SU-DHL-6 (cell line): ENCODE measurements at regions not wholly inside any gene's neighbourhood (a gene's known extent, or its start where the extent isn't known, plus 50 kb on each side); places are given as distances from the start of the nearest gene placed in this dataset.

ENCODE experiments used
- H2AFZ ChIP-seq: fragments of 200-600 bp; sonication (generic); 2 replicates; pipeline ENCODE4 v1.6.1; 2014; ENCODE audit warnings: low read depth, mild to moderate bottlenecking, moderate library complexity, mixed read lengths, antibody characterized with exemption, low read length; ENCODE audit not compliant: severe bottlenecking
- H3F3A ChIP-seq: fragments of 200-600 bp; shearing (Covaris generic); 2 replicates; pipeline ENCODE4 v1.6.0; 2016; ENCODE audit warnings: antibody characterized with exemption, mild to moderate bottlenecking; ENCODE audit not compliant: insufficient read depth
- H3K27ac ChIP-seq: fragments of 200-600 bp; sonication (generic); 2 replicates; pipeline ENCODE4 v1.5.1; 2016; ENCODE audit warnings: low read depth, mild to moderate bottlenecking, low read length, moderate library complexity, mixed read lengths
- H3K27me3 ChIP-seq: fragments of 200-600 bp; sonication (generic), shearing (Covaris generic); 2 replicates; pipeline ENCODE4 v1.6.0; 2014; ENCODE audit warnings: mild to moderate bottlenecking, low read length
- H3K36me3 ChIP-seq: fragments of 200-600 bp; sonication (generic); 2 replicates; pipeline ENCODE4 v1.6.1; 2014; ENCODE audit warnings: mild to moderate bottlenecking, low read length, mixed read lengths
- H3K4me2 ChIP-seq: fragments of 300-600, 200-600 bp; shearing (Covaris generic), sonication (generic); 2 replicates; pipeline ENCODE4 v1.6.0; 2014; ENCODE audit warnings: low read length, low read depth, mild to moderate bottlenecking; ENCODE audit not compliant: poor library complexity, severe bottlenecking
- H3K4me3 ChIP-seq: fragments of 200-600 bp; sonication (generic); 2 replicates; pipeline ENCODE4 v1.5.1; 2014; ENCODE audit warnings: antibody characterized with exemption, low read length, mild to moderate bottlenecking, mixed read lengths; ENCODE audit not compliant: insufficient read depth, poor library complexity, severe bottlenecking
- H3K79me2 ChIP-seq: fragments of 200-600 bp; sonication (generic); 2 replicates; pipeline ENCODE4 v1.6.1; 2014; ENCODE audit warnings: mild to moderate bottlenecking, low read length, moderate library complexity; ENCODE audit not compliant: insufficient read depth
- H3K9ac ChIP-seq: fragments of 200-600 bp; sonication (generic); 2 replicates; pipeline ENCODE4 v1.7.0; 2014; ENCODE audit warnings: mild to moderate bottlenecking, low read length
- H3K9me2 ChIP-seq: fragments of 200-600 bp; sonication (generic); replicated peaks from 2 replicates; pipeline ENCODE4 v1.6.1; 2014; ENCODE audit warnings: low read length; ENCODE audit not compliant: insufficient read depth
- H3K9me3 ChIP-seq: fragments of 200-600 bp; sonication (generic); 2 replicates; pipeline ENCODE4 v1.6.1; 2014; ENCODE audit warnings: low read length, mixed read lengths; ENCODE audit not compliant: insufficient read depth
- H4K20me1 ChIP-seq: fragments of 200-600 bp; sonication (generic); 2 replicates; pipeline ENCODE4 v1.6.1; 2014; ENCODE audit warnings: low read depth, mild to moderate bottlenecking, antibody characterized with exemption, low read length, moderate library complexity, mixed read lengths
- CTCF ChIP-seq: fragments of 200-600 bp; sonication (generic); IDR thresholded peaks from one replicate; pipeline ENCODE4 v1.5.1; 2017; ENCODE audit warnings: antibody characterized with exemption, mild to moderate bottlenecking, low read length, moderate library complexity; ENCODE audit not compliant: insufficient read depth, poor library complexity, severe bottlenecking
- EZH2phosphoT487 ChIP-seq: fragments of 200-600 bp; sonication (generic), shearing (Covaris generic); conservative IDR thresholded peaks from 2 replicates; pipeline ENCODE4 v1.6.1; 2018; ENCODE audit warnings: mild to moderate bottlenecking, antibody characterized with exemption, low read length, moderate library complexity, mixed read lengths

GRCh38 chr11:44510372-44510771, 55.1 kb upstream of the CD82 start:
- Histone ChIP-seq H3K9me2 (no peaks in the 10 kb centered on the region), H3K36me3 (no peaks in the 10 kb centered on the region), H4K20me1 (no peaks in the 10 kb centered on the region), H3K79me2 (no peaks in the 10 kb centered on the region), H3K4me3 (no peak overlapping the region), H3K27me3 (no peaks in the 10 kb centered on the region), H3K27ac (no peak overlapping the region), H3K9ac (no peak overlapping the region), H3K9me3 (no peaks in the 10 kb centered on the region), H3F3A (no peaks in the 10 kb centered on the region), H3K4me2 (no peak overlapping the region), H2AFZ (no peak overlapping the region)
- TF ChIP-seq EZH2phosphoT487 = no peak

DNA sequence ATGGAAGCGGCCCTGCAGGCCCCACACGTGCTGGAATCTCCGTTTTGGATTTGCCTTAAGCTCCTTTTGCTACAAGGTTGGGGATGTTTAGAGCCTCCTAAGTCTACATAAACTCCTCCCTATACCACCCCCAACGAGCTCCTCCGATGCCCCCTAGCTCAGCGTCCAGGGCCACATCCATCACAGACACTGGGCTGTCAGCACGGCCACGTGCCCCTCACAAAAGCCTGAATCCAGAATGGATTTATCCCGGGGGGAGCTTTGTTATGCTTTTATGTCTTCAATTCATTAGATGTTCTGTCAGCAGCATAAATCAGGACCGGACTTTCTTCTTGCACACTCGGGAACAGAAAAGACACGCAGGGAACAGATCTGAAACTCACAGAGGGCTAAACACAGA, 52.6 kb upstream of the CD82 start:
- no peaks in the 10 kb centered on the region for H3K27me3 ChIP-seq
- no peak for TF ChIP-seq CTCF
- TF ChIP-seq EZH2phosphoT487 = no peak
- no peak overlapping the region for H3K9ac ChIP-seq
- H3K4me2 ChIP-seq = no peak overlapping the region
- no peaks in the 10 kb centered on the region for H3K9me3 ChIP-seq
- no peaks in the 10 kb centered on the region for H3K36me3 ChIP-seq
- no peak overlapping the region for H3K4me3 ChIP-seq
- H3K9me2 ChIP-seq = no peaks in the 10 kb centered on the region
- no peaks in the 10 kb centered on the region for H4K20me1 ChIP-seq
- H3K27ac ChIP-seq = no peak overlapping the region
- H3F3A ChIP-seq = no peaks in the 10 kb centered on the region
- H2AFZ ChIP-seq = no peak overlapping the region
- no peaks in the 10 kb centered on the region for H3K79me2 ChIP-seq

DNA sequence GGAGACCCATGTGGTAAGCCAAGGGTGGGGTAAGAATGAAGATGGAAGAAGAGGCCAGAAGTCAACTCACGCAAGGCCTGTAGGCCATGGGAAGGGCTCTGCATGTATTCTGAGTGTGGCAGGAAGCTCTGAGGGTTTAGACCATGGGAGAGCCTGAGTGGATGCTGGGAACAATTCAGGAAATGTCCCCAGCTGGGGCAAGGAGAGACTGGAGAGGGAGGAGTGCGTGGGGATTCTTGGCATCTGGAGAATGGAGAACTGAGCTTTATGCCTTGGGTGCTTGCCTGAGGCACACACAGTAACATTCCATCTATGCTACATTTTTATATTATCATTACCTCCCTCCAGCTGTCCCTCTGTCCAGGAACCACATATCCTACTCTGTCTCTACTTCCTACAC, 50.4 kb upstream of the CD82 start:
- TF ChIP-seq CTCF = no peak
- TF ChIP-seq EZH2phosphoT487 = no peak
- H3F3A ChIP-seq = no peaks in the 10 kb centered on the region
- H3K27ac ChIP-seq = no peak overlapping the region
- no peaks in the 10 kb centered on the region for H4K20me1 ChIP-seq
- H3K4me2 ChIP-seq = no peak overlapping the region
- no peak overlapping the region for H3K9ac ChIP-seq
- H2AFZ ChIP-seq = no peak overlapping the region
- H3K36me3 ChIP-seq = no peaks in the 10 kb centered on the region
- no peaks in the 10 kb centered on the region for H3K27me3 ChIP-seq
- no peak overlapping the region for H3K4me3 ChIP-seq
- no peaks in the 10 kb centered on the region for H3K79me2 ChIP-seq
- H3K9me2 ChIP-seq = no peaks in the 10 kb centered on the region
- no peaks in the 10 kb centered on the region for H3K9me3 ChIP-seq
